Loucy (cell line): ENCODE measurements at regions not wholly inside any gene's neighbourhood (a gene's known extent, or its start where the extent isn't known, plus 50 kb on each side); places are given as distances from the start of the nearest gene placed in this dataset.
"Not testable (repeated sequence)": the region's sequence is repeated elsewhere in the genome, so short reads cannot be mapped to it uniquely, and the experiment has no call there.

ENCODE experiments used
- CTCF ChIP-seq: fragments of 200-600 bp; sonication (generic); conservative IDR thresholded peaks from 2 replicates; pipeline ENCODE4 v1.5.1; 2014; ENCODE audit warnings: mild to moderate bottlenecking, antibody characterized with exemption, low read length
- EZH2phosphoT487 ChIP-seq: fragments of 200-600 bp; IDR thresholded peaks from 2 replicates; pipeline ENCODE4 v1.6.1; 2018; ENCODE audit warnings: antibody characterized with exemption, mild to moderate bottlenecking, moderate library complexity, borderline replicate concordance

- TF ChIP-seq CTCF, EZH2phosphoT487: not testable (repeated sequence)
These were observed 267.8 kb upstream of the ZNF804A start for GRCh38 chr2:184330561-184330960.
